OCI-LY7 (cell line): ENCODE measurements at regions not wholly inside any gene's neighbourhood (a gene's known extent, or its start where the extent isn't known, plus 50 kb on each side); places are given as distances from the start of the nearest gene placed in this dataset.

ENCODE experiments used
- EZH2phosphoT487 ChIP-seq: fragments of 200-600 bp; sonication (generic); IDR thresholded peaks from 2 replicates; pipeline ENCODE4 v1.6.1; 2018; ENCODE audit warnings: low read depth, borderline replicate concordance, mild to moderate bottlenecking, mixed run types, antibody characterized with exemption, low read length, moderate library complexity, mixed read lengths
- TF ChIP-seq, protein P1 (sequence below): fragments of 200-600 bp; sonication (generic); conservative IDR thresholded peaks from 2 replicates; pipeline ENCODE4 v1.5.1; 2014; ENCODE audit warnings: mild to moderate bottlenecking, antibody characterized with exemption, low read length, moderate library complexity, mixed read lengths

DNA sequence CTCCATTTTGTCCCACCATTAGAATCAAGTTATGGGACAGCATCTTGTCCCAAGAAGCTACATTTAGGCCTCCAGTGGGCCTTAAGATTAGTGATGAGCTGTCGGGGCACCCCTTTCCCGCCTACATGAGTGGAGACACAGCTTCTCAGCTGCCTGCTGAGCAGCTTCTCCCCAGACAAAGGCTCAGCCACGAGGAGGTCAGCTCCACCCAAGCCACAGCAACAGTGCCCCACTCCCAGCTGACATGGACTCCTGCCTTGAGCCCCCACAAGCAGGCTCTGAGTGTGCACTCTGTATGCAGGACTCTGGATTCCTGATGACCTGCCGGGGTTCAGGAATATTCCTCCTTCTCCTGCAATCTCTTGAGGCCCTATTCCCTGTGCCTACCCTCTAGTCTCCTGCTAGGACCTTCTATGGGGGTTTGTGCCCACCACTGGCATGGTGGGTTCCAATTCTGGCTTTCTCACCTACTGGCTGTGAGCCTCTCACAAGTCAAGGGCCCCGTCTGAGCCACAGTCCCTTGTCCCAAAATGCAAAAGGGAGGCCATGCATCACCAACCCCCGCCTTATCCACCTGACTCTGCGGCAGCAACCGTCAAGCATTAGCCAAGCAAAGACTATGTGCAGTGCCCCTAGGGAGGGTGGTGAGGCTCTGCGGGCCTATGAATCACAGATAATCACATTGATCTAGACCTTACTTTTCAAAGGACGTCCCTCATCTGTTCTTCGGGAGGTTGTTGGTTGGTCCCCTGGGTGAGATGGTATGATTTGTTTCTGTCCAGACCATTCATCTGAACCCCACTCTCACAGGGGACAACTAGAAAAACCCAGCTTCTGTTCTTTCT, 269.1 kb downstream of the MED10 start:
- TF ChIP-seq, protein P1, sequence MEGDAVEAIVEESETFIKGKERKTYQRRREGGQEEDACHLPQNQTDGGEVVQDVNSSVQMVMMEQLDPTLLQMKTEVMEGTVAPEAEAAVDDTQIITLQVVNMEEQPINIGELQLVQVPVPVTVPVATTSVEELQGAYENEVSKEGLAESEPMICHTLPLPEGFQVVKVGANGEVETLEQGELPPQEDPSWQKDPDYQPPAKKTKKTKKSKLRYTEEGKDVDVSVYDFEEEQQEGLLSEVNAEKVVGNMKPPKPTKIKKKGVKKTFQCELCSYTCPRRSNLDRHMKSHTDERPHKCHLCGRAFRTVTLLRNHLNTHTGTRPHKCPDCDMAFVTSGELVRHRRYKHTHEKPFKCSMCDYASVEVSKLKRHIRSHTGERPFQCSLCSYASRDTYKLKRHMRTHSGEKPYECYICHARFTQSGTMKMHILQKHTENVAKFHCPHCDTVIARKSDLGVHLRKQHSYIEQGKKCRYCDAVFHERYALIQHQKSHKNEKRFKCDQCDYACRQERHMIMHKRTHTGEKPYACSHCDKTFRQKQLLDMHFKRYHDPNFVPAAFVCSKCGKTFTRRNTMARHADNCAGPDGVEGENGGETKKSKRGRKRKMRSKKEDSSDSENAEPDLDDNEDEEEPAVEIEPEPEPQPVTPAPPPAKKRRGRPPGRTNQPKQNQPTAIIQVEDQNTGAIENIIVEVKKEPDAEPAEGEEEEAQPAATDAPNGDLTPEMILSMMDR = no peak
- TF ChIP-seq EZH2phosphoT487 = no peak
